HG03066 (cell line): ENCODE measurements at regions not wholly inside any gene's neighbourhood (a gene's known extent, or its start where the extent isn't known, plus 50 kb on each side); places are given as distances from the start of the nearest gene placed in this dataset.
"Not testable (repeated sequence)": the region's sequence is repeated elsewhere in the genome, so short reads cannot be mapped to it uniquely, and the experiment has no call there.

Experiments used
- ATAC-seq: cut with Tn5 transposase; IDR thresholded peaks from one replicate; pipeline ENCODE4 v1.9.1; 2021; ENCODE audit warnings: low read depth; ENCODE audit not compliant: unreplicated experiment

DNA sequence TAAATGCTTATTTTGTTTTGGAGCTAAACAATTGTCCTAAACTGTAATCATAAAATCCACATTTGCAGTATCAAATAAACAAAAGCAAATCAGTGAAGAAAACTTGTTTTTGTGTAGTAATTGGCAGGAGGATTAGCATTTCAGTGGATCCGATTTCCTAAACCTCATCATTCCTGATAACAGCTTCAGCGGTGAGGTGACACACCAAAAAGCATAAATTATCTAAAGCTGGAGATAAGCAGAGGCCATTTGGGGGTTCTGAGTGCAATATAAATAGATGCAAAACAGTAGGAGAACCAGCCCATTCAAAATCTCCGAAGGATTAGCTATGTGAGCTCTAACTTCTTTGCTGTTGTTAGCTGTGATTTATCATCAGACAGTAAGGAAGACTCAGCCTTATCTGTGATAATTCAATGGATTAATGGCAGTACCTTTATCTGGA is 235.8 kb downstream of the EPHA7 start:
- no peak for ATAC-seq

GRCh38 chr6:93182938-93183479 is 236.3 kb downstream of the EPHA7 start:
- ATAC-seq: no peak

- no peak for ATAC-seq
Observed at GRCh38 chr6:93177918-93178317, 241.4 kb downstream of the EPHA7 start.

GRCh38 chr6:93177438-93177837 is 241.9 kb downstream of the EPHA7 start:
- no peak for ATAC-seq

- ATAC-seq: peak; percentile 98
Observed at GRCh38 chr6:93176070-93176469, 243.3 kb downstream of the EPHA7 start.

GRCh38 chr6:93173573-93173972 is 245.8 kb downstream of the EPHA7 start:
- ATAC-seq: not testable (repeated sequence)

DNA sequence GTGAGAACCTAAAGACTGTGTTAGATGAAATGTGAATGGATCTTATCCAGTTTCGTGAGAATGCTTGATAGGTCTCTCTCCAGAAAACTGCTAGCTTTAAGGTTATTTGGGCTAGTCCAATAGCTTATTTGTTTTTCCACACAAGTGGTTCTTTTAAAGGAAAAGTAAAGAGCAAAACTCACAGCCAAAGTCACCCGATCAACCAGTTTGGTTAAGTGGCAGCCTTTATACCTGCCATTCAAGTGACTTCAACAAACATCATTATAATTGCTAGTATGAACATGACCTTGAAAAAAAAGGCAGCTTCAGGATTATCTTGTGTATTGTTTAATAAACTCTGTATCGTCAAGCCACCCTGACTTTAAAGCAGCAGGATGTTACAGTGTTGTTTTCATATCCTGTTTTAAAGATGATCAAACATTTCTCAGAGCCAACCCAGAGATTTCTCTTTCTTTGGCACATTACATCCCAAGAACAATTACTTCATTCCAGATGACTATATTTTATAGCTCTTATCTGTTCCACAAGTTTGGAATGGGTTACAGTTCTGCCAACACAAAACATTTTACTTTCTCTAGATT is 253.4 kb downstream of the EPHA7 start:
- ATAC-seq: no peak

- ATAC-seq: no peak
Observed at GRCh38 chr6:93164781-93165180, 254.6 kb downstream of the EPHA7 start.

DNA sequence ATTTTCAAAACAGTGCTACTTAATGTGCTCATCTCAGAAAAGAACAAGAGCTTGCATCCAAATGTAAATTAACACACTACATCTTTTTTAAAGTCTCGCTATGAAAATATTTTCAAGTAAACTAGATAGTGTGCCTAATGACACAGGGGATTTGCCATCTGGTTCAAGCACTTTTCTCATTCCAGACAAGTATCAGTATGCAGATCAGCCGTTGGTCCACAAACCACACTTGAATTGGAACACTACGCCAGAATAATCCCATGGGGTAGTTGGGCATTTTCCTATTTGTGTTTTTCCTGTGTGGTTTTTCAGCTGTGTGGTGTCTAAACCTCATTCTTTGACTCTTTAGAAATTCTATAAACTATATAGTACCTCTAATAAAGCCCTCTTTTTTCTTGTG is 256.2 kb downstream of the EPHA7 start:
- no peak for ATAC-seq

DNA sequence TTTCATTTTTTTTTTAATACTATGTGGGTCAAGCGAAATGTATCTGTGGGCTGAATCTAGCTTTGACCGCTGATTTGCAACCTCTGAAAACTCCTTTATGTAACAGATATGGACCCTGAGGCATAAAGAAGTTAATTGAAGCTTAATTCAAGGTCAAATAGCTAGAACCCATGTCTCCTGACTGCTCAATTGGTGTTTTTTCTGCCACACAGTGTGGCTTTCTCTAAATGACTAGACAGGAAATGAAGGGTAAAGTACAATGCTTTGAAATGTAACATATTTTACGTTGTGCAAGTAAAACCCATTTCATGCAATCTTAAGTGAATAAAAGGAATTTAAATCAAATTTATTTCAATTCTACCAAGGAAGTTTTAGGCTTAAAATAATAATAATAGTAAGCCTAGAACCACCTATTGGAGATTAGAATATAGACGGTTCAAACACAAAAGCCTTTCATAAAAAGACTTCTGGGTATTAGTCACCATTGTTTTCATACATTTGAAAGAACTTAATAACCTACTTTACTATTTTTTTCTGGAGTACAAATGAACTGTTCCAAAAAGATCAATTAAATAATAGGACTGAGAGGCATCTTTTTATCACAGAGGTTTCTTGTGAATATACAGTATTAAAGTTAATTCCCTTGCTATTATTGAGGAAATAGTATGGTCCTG is 279.8 kb downstream of the EPHA7 start:
- ATAC-seq: no peak

GRCh38 chr6:93136111-93136510 is 283.2 kb downstream of the EPHA7 start:
- no peak for ATAC-seq

DNA sequence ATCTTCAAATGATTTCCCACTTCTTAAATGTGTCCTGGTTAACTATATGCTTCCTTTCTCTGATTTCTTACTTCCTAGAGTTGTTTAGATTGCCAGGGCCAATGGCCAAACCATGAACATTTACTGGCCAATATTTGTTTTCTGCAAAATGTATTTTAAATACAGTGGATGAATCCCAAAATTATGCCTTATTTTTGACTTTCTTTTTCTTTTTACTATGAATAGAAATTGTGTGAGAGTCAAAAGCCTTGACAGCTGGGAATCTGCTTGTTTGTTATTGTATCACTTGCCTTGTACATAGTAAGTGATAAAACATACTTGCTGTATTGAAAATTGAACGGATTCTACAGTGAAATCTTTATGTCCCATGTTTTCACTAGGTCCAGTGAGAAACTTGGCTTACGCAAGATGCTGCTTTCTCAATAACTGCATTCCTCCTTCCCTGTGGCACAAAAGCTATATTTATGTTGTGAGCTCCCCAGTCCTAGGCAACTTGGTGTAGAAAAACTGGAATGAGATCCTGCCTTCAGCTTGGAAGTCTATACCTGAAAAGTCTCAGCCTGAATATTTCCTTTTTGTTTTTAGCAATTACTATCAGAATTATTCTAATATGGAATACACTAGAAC is 295.2 kb downstream of the EPHA7 start:
- ATAC-seq: no peak

GRCh38 chr6:93123585-93123984 is 295.8 kb downstream of the EPHA7 start:
- no peak for ATAC-seq

DNA sequence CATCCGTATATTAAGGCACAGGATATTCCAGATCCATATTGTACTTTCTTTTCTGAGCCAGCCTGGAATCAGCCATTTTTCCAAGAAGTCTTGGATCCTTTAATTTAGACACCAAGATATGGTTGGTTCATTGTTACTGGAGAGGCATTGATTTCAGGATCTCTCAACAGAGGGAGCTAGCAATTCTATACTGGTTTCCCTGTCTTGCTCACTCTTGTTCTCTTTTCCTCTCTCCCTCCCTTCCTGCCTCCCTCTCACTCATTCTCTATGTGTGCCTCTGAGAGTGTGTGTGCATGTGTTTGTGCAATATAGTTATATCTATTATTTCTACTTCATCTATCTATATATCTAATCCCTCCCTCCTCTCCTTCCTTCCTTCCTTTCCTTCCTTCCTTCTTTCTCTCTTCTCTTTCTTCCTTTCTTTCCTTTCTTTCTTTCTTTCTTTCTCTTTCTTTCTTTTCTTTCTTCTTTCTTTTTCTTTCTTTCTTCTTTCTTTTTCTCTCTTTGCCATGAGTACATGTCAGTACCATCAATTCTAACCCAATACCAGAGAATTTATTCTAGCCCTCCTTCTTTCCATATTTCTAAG is 299.1 kb downstream of the EPHA7 start:
- ATAC-seq: no peak

- ATAC-seq: no peak
Observed at GRCh38 chr6:93105907-93106306, 313.5 kb downstream of the EPHA7 start.

- no peak for ATAC-seq
Observed at GRCh38 chr6:93105017-93105416, 314.3 kb downstream of the EPHA7 start.

DNA sequence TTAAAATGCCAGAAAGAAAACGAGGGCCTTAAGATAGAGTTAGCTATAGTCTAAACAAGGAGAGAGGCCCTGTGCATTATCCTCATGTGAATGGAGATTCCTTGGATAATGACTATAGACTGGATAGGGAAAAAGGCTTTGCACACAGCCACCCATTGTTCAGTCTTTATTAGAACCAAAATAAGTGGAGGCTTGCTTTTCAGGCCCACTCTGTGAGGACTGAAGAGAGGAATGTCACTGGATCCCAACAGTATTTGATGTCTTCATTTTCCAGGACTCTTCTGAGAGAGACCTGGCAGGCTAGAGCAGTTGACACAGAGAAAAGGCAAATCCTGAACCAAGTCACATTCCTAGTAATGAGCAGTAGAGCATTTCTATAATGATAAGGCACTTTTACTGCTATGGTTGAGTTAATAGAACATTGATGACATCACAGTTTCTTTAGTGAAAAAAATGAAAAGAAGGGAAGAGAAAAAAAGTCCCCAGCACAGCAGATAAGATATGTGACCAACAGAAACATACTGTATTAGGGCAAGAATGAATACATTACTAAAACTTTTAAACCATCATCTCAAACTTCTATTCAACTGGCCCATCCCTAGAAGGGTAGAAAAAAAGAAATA is 315.1 kb downstream of the EPHA7 start:
- ATAC-seq: no peak

- ATAC-seq: no peak
Observed at GRCh38 chr6:93088621-93089501, 330.5 kb downstream of the EPHA7 start.

DNA sequence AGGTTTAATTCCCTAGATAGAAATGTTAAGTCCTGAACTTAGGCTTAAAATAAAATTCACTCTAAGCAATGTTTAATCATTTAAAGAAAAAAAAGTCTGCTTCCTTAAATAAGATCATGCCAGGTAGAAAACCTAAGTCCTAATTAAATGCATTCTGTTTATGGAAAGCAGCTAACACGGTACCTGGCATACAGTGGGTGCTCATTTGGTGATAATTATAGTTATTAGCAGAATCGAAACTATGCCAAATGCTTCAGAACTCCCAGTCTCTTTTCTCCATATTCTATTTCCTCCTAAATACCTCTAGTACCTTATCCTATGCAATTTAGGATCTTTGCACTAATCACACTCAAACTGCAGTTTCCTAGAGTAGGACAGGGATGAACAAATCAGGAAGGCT is 331.8 kb downstream of the EPHA7 start:
- ATAC-seq: no peak

DNA sequence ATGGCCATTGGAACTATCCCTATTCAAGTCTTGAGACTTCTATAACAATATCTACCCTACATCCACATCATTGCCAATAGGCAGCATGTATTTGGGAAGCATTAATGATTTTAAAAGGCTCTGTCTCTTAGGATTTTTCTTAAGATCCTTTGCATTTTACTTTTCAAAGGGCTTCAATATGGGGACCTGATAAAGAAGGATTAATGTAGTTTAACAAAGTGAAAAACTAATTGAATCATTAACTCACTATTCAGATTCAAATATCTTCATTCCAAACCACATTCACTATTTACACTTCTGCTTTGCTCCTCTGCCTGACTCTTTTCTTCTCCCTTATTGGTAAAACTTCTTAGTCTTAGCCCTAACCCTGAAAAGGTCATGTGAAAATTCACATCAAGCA is 333.0 kb downstream of the EPHA7 start:
- ATAC-seq: no peak
